HG03060 (cell line): ENCODE measurements at regions not wholly inside any gene's neighbourhood (a gene's known extent, or its start where the extent isn't known, plus 50 kb on each side); places are given as distances from the start of the nearest gene placed in this dataset.
"Not testable (repeated sequence)": the region's sequence is repeated elsewhere in the genome, so short reads cannot be mapped to it uniquely, and the experiment has no call there.

Experiments used
- ATAC-seq: cut with Tn5 transposase; IDR thresholded peaks from one replicate; pipeline ENCODE4 v1.9.1; 2021; ENCODE audit warnings: low read depth, moderate number of reproducible peaks; ENCODE audit not compliant: unreplicated experiment

DNA sequence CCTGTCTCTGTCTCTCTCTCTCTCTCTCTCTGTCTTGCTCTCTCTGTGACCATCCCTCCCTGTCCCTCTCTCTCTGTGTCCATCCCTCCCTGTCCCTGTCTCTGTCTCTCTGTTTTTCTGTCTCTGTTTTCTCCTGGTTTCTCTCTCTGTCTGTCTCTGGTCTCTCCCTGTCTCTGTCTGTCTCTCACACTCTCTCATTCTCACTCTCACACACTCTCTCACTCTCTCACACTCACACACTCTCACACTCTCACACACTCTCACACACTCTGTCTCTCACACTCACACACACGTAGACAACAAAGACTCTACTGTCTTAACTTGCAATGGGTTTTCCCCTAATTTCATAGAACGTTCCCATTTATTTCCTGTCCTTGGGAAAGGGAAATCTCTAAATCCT is 299.5 kb downstream of the FOXL1 start:
- ATAC-seq: no peak

DNA sequence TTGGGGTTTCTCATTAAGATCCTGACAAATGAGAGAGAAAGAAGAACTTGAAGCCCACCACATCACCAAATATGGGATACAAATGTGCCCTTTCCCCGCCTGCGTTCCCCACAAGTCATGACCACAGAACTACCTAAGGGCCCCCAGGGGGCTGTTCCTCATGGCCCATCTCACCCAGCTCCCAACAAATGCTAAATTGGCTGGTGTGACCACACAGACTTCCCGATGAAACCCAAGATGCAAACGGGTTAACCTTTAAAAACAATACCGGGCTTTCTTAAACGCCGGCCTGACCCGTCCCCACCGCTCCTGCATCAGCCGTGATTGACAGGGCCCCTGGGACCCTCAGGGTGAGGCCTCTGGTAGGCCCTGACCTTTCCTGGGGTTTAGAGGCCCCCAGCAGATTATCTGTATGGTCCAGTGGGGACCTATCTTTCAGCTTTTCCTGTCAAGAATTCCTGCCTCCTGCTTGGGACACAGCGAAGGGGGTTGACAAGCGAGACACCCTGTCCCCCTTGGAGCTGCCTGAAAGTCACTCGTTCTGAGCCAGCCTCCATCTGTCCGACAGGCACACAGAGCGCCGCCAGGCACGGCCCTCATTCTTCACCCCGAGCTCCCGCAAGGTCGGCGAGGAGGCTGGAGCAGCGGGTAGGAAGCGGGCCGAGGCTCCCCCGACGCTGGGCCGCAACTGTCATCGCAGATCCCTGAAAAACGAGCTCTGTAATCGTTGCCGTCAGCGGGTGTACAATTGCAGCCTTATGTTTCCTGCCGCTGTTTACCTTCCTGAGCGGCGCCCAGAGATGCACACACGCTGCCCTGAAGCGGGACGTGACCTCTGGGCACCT is 300.1 kb downstream of the FOXL1 start:
- ATAC-seq: no peak

DNA sequence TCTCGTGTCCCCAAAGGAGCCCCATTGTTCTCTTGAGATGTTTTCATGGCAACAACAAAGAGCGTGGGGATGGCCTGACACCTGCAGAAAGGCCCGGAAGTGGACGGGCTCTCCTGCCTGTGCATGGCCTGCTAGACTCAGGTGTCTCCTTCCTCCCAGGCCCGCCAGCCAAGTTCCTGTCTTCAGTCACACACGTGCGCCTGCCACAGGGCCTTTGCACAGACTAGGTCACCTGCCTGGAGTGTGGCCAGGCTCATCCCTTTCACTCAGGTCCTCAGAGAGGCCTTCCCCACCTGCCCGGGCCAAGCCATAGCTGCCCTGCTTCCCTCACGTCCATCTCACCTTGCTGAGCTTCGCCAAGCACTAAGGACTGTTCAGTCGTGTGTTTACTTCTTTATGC is 300.9 kb downstream of the FOXL1 start:
- ATAC-seq: no peak

DNA sequence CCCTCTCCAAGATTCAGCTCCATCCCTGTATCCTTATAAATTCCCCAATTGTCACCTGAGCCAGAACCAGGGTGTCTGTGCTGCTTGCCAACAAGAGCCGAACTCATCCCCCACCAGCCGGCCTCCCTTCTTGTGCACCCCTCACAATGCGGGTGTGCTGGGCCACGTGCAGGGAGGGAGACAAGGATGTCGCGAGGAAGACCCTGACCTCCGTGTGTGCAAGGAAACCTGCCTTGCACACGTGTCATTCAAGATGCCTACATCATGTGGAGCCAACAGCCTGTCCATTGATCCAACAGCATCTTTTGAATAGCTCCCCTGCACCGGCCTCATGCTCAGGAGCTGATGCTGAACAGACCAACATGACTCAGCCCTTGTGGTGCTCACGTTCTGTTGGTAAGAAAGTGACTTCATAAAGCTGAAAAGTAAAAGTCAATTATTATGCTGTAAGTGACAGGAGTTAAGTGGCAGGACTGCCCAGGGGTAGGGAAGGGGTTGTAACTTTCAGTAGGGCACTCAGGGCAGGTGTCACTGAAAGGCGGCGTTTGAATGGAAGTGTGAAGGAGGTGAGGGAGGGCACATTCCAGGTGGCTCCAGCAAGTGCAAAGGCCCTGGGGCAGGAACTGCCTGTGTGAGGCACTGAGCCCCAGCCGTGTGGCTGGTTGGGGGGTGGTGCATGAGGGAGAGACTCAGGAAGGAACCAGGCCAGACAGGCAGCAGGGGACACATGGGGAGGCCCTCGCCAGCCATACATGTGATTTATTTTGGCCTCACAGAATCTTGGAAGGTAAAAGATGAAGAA is 302.2 kb downstream of the FOXL1 start:
- no peak for ATAC-seq

DNA sequence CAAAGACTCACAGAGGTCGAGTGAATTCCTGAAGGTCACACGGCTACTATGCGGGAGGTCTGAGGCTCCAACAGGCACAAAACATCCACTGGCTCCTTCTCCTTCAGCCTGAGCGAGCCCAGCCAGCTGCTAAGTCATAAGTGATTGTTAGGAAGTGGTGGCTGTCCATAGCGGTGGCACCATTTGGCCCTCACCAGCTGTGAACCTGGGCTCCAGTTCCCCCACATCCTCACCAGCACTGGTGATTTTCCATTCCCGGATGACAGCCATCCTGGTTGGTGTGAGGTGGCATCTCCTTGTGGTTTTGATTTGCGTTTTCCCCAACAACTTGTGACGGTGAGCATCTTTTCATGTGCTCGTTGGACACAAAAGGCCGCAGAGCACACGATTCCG is 302.8 kb downstream of the FOXL1 start:
- no peak for ATAC-seq

DNA sequence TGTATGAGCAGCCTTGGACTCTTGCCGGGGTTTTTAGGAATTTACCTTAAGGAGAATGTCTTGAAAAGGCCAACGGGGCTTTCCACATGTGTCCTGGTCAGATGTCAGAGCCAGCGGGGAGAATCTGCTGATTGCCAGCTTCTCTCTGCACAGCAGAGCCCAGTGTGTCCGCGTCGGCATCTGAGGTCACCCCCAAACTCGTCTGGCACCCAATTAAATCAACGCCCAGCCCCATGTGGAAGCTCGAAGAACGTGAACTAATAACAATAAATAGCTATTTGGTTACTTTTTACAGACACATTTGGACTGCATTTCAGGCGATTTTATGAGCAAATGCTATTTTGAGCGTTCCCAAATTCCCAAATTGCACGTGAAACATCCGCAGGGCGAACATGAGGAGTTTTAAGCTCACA is 303.5 kb downstream of the FOXL1 start:
- ATAC-seq: no peak

DNA sequence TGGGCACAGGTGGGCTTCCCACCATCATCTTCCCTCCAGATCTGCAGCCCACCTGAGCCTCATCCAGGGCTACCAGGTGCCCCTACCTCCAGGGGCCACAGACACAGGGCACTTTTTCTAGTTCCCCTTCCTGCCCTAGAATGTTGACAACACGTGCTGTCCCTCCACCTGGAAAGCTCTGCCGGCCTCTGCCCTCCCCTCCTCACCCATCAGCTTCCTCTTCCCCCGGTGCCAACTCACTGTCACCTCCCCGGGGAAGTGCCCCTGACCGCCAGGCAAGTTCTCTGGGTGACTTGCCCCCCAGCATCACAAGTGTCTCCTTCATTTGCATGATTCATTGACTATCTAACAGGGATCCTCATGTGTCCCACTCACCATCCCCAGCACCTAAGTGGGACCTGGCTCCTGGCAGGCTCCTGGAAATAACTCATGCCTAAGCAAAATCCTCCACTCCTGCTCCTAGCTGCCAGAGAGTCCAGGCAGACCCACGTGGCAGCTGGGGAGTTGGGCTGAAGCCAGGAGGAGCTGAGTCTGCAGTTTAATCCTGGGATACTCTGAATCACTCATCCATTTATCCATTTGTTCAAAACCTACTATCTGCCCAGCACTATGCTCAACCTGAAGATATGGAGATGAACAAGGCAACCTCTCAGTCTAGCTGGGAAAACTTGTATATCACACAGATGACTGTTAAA is 304.4 kb downstream of the FOXL1 start:
- ATAC-seq: no peak

DNA sequence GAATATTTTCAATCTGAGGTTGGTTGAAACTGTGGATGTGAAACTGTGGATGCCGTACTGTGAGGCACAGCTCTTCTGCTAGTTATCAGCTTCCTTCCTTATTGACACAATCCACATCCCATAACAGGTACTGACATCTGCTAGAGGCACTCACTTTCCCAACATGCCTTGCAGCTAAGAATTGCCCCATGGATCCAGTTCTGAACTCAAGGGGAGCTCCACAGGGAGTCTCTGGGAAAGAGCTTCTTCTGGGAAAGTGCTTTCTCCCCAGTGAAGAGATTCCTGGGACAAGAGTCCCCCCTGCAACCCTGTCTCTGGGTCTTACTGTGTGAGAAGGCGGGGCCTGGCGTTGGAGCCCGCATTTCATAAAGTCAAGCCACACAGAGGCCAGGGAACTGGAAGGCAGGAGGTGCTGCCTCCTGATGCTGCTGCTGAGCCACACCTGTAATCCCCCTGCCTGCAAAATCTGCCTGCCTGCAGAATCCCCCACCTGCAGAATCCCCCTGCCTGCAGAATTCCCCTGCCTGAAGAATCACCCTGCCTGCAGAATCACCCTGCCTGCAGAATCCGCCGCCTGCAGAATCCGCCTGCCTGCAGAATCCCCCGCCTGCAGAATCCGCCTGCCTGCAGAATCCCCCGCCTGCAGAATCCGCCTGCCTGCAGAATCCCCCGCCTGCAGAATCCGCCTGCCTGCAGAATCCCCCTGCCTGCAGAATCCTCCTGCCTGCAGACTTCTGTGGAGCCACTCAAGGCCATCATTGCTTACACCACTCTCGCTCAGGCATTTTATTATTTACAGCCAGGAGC is 305.4 kb downstream of the FOXL1 start:
- no peak for ATAC-seq

DNA sequence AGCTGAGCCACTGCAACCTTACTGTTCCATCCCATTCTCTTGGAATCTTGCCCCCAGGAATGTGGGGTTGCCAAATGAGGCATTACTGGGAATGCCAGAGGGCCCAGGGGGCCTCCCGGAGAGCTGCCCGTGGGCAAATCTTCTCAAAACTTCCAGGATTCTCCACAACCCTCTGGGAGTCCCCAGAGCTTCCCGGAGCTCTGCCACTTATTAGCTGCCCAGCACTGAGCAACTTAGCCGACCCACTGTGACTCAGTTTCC is 306.0 kb downstream of the FOXL1 start:
- no peak for ATAC-seq

DNA sequence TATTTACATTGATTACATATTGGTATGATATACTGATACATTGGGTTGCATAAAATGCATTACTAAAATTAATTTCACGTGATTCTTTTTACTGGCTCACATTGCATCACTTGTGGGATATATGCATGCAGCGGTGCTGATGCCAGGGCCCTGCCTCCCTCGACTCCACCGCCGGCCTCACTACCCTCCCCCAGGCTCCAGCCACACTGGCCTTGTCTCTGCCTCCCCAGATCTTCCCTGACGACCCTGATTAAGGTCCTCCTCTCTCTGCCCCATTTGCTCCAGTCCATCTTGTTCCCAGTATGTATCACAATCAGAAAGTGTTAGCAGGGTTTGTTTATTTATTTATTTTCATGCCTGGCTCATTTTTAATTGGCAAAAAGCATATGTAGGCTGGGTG is 306.8 kb downstream of the FOXL1 start:
- ATAC-seq: no peak

DNA sequence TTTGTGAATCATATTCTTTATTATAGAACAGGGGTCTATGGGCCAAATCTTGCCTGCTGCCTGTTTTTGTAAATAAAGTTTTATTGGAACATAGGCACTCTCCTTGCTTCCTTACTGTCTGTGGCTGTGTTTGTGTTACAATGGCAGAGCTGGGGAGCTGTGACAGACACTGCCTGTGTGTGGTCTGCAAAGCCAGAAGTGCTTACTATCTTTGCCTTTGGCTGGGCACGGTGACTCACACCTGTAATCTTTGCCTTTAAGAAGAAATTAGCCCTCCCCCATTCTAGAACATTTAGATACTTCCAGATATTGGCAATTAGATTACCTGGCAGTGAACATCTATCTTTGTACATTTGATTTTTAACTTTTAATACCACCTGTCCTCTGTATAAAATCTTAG is 308.3 kb downstream of the FOXL1 start:
- no peak for ATAC-seq

DNA sequence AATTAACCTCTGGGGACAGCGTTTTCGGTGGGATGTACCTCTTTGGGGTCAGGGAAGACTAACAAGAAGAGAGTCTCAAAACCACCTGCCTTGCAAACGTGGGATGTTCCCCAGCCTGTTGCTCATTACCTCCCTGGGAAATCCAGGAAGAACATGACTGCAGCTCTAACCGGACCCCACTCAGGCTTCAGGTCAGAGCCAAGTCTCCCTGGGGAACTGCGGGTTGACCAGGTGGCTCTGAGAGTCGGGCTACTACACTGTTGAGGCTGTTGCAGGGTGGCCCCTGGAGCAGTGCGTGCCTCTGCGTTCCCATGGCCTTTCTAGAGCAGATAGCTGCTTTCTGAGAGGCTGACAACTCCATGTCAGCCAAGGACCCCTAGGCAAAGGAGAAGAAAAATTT is 309.1 kb downstream of the FOXL1 start:
- no peak for ATAC-seq

DNA sequence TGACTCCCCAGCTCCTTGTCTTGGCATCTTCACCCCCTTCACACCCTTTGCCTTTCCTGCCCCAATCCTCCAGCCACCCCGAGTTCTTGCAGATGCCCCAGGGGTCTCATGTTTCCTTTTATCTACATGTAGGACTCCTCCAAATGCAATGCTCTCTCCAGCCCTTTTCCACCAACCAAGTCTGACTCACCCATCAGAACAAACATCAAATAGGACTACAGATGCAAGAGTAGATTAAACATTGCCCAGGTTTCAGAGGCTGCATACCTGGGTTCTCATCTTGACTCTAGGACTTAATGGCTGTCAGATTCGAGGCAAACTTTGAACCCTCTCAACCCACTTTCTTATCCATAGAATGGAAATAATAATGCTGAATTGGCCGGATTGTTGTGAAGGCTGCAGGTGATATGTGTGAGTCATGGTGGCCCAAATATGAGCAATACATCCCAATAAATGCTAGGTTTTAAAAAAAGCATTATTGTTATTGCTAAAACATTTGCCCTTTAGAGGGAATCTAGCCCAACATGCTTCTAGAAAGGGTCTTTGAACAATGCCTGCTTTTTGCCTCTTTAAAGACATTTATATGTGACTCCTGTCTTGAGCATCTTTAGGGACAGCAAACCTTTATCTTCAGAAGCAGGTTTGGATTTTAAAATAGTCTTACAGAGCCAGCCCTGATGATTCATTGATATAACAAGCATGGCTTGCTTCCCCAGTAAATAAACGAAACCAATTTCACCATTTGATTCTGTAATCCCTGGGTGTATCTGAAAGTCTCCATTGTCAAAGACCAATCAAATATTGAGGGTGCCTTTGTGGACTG is 310.1 kb downstream of the FOXL1 start:
- ATAC-seq: no peak

DNA sequence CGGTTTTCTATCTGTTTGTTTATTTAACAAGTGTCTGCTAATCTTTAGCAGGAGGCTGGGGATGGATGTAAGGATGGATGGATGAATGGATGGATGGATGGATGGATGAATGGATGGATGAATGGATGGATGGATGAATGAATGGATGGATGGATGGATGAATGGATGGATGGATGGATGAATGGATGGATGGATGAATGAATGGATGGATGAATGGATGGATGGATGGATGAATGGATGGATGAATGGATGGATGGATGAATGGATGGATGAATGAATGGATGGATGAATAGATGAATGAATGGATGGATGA is 310.7 kb downstream of the FOXL1 start:
- ATAC-seq: not testable (repeated sequence)

DNA sequence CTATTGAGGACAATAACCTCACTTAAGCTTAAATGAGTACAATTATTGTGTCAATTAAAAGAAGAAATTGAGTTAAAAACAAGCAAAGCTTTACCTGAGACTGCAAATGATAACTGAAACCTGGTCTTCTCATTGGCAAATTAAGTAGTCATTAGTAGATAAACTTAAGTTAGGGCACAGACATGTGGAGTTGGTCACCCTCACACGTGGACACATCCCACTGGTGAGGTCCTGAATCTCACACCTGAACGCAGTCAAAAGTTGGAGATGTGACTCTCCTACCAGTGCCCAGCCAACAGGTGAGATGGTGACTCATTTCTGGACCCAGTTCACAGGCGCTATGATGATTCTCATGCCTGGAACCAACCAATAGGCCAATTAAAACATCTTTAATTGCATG is 311.6 kb downstream of the FOXL1 start:
- ATAC-seq: no peak

DNA sequence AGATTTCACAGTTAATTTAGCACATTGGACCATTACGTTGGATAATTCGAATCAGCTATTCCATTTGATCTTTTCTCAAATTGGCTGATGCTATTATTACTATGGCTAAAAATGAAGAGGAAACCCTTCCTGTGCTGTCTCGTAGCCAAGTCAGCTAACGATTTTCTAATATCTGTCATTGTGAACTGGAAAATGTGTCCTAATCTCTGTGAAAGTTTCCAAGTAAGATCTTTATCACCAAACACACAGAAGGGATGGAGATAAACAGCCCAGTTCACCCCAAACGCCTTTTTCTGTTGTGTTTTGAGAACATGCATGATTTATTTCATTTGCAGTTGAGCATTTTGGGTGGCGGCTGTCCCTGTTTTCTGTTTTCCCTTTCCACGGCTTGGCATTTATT is 312.8 kb downstream of the FOXL1 start:
- no peak for ATAC-seq

DNA sequence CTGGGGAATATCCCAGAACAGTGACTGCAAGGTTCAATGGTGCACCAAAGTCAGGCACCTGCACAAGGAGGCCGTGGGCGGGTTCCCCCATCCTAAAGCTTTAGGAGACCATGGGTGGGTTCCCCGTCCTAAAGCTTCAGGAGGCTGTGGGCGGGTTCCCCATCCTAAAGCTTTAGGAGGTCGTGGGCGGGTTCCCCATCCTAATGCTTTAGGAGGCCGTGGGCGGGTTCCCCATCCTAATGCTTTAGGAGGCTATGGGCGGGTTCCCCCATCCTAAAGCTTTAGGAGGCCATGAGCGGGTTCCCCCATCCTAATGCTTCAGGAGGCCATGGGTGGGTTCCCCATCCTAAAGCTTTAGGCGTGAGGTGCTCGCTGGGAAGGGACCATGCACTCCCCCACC is 313.3 kb downstream of the FOXL1 start:
- ATAC-seq: no peak

DNA sequence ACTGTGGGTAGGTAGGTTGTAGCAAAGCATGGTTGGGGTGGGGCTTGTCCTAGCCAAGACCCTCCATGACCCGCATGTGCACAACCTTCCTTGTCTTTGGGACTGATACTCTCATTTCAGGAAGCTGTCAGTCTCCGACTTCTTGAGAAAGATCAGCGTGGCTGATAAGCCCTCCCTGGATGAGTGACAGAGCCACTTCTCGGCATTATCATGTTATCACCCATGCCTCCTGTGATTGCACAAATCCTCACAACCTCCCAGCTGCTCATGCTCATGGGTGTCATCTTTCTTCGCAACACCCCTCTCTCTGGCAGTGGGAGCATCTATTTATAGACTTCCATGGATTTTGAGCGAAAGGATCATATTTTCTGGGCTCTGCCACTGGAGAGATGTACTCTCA is 314.2 kb downstream of the FOXL1 start:
- no peak for ATAC-seq

DNA sequence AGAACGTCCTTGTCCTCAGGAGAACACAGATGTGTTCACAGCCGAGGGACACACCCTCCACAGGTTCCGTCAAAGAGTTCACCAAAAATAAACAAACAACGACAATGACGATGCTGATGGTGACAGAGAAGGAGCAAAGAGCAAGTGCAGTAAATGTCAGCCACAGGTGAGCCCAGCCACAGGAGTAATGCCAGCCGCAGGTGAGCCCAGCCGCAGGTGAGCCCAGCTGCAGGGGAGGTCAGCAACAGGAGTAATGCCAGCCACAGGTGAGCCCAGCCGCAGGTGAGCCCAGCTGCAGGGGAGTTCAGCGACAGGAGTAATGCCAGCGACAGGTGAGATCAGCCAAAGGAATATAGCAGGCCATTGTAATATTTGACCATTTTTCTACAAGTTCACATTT is 315.2 kb downstream of the FOXL1 start:
- no peak for ATAC-seq

DNA sequence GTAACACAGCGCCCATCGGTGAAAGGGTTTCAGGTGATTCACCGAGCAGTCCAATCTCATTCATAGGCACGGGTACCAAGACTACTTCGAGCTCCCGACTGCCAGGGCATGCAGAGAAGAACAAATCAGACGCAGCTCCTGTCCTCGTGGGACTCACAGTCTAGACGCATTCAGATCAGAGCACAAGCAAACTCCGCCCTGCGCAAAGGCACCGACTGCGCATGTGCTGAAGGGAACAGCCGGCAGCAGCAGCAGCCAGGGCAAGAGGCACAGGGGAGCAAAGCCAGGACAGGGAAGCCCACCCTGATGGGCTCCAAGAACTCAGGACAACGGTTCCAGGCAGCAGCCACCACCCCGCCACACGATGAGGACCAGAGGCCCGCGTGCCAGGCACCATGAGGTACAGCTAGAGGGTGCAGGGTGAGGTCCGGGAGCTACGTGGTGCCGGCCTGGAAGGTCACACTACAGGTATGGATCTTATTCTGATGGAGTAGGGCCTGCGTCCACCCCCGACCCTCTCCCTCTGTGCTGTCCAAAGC is 315.7 kb downstream of the FOXL1 start:
- no peak for ATAC-seq
